GM06990 (cell line): ENCODE measurements at regions not wholly inside any gene's neighbourhood (a gene's known extent, or its start where the extent isn't known, plus 50 kb on each side); places are given as distances from the start of the nearest gene placed in this dataset.

Experiments used
- DNase-seq: peaks from one replicate; pipeline ENCODE4 v3.0.0-alpha.2; 2011; ENCODE audit not compliant: insufficient read length; ENCODE audit errors: extremely low read depth
- H3K27me3 ChIP-seq: replicated peaks from 2 replicates; pipeline ENCODE4 v1.6.0; 2011; ENCODE audit warnings: low read length; ENCODE audit not compliant: control insufficient read depth, insufficient read depth
- H3K36me3 ChIP-seq: 2 replicates; pipeline ENCODE4 v1.5.1; 2011; ENCODE audit warnings: low read length; ENCODE audit not compliant: control insufficient read depth, insufficient read depth
- H3K4me3 ChIP-seq: replicated peaks from 2 replicates; pipeline ENCODE4 v1.5.1; 2011; ENCODE audit warnings: low read depth, mild to moderate bottlenecking, control low read depth, low read length
- TF ChIP-seq, protein P1 (sequence below): IDR thresholded peaks from 2 replicates; pipeline ENCODE4 v1.5.1; 2011; ENCODE audit warnings: low read length, control low read depth, mild to moderate bottlenecking, inconsistent platforms; ENCODE audit not compliant: insufficient read depth, poor library complexity, severe bottlenecking

DNA sequence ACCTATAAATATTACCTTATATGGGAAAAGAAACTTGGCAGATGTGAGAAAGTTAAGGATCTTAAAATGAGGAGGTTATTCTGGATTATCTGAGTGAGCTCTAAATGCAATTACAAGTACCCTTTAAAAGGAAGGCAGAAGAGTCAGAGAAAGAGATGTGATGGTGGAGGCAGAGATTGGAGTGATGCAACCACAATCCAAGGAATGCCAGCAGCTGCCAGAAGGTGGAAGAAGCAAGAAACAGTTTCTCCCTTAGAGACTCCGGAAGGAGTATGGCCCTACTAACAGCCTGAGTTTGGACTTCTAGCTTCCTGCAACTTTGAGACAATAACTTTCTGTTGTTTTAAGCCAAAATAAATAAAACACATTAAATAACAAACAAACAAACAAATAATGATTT lies 108.7 kb upstream of the PRLR start:
- no peaks in the 10 kb centered on the region for H3K27me3 ChIP-seq
- H3K4me3 ChIP-seq, result no peak overlapping the region
- no peaks in the 10 kb centered on the region for H3K36me3 ChIP-seq
- TF ChIP-seq, protein P1, sequence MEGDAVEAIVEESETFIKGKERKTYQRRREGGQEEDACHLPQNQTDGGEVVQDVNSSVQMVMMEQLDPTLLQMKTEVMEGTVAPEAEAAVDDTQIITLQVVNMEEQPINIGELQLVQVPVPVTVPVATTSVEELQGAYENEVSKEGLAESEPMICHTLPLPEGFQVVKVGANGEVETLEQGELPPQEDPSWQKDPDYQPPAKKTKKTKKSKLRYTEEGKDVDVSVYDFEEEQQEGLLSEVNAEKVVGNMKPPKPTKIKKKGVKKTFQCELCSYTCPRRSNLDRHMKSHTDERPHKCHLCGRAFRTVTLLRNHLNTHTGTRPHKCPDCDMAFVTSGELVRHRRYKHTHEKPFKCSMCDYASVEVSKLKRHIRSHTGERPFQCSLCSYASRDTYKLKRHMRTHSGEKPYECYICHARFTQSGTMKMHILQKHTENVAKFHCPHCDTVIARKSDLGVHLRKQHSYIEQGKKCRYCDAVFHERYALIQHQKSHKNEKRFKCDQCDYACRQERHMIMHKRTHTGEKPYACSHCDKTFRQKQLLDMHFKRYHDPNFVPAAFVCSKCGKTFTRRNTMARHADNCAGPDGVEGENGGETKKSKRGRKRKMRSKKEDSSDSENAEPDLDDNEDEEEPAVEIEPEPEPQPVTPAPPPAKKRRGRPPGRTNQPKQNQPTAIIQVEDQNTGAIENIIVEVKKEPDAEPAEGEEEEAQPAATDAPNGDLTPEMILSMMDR, result no peak
- DNase-seq, result no peak

DNA sequence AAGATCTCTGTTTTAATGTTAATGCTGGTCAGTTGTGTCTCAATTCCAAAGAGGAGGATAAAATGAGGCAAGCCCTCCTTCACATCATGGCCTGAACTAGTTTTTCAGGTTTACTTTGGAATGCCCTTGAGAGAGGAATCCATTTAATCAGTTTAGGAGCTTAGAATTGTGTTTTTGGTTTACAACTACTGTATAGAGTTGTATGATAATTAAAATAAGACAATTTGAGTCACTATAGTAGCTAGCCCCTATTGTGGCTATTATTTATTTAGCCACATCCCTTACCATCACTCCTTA lies 107.8 kb upstream of the PRLR start:
- no peak for DNase-seq
- TF ChIP-seq, protein P1, result no peak
- H3K36me3 ChIP-seq, result no peaks in the 10 kb centered on the region
- no peaks in the 10 kb centered on the region for H3K27me3 ChIP-seq
- H3K4me3 ChIP-seq, result no peak overlapping the region

DNA sequence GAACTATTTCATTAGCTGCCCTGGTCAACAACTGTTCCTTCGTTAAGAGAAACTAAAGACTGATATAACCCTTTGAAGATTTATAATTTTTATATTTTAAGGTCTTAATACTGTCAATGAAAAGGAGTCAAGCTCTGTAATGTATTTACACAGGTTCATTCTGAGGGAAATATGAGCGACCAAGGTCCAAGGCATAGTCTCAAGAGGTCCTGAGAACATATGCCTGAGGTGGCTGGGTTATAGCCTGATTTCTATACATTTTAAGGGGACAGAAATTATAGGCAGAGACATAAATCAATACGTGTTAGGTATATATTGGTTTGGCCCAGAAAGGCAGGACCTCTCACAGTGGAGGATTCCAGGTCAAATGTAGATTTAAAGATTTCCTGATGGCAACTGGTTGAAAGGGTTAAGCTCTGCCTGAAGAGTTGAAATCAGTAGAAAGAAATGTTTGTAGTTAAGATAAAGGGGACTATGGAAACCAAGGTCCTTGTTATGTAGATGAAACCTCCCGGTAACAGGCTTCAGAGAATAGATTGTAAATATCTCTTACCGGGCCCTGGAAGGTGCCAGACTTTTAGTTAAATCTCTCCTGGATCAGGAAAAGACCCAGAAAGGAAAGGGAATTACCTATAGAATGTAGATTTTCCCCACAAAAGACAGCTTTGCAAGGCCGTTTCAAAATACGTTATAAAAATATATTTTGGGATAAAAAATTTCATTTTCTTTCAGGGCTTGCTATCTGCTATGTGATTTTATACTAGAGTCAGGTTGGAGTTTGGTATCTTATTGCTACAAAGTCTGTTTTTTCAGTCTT lies 107.3 kb upstream of the PRLR start:
- TF ChIP-seq, protein P1, result no peak
- DNase-seq, result no peak
- no peaks in the 10 kb centered on the region for H3K27me3 ChIP-seq
- H3K36me3 ChIP-seq, result no peaks in the 10 kb centered on the region
- H3K4me3 ChIP-seq, result no peak overlapping the region

GRCh38 chr5:35336230-35336629 lies 105.9 kb upstream of the PRLR start:
- Histone ChIP-seq H3K27me3 (no peaks in the 10 kb centered on the region), H3K36me3 (no peaks in the 10 kb centered on the region), H3K4me3 (no peak overlapping the region)
- DNase-seq, result no peak
- TF ChIP-seq, protein P1, result no peak

DNA sequence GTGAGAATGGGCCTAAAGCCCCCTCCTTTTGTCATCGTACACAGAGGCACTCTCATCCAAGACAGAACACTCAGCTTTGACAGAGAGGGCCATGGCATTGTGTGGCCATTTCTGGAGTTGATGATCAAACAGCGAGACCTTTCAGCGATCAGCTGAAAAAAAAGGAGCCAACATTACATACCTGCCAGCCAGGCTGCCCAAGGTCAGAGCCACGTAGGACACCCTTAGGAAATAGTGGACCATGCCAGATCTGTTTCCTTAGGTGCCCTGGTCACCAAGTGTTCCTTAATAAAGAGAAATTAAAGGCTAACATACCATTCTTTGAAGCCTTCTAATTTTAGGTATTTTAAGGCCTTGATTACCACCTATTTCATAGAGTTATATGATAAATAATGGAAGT lies 105.5 kb upstream of the PRLR start:
- Histone ChIP-seq H3K27me3 (no peaks in the 10 kb centered on the region), H3K36me3 (no peaks in the 10 kb centered on the region), H3K4me3 (no peak overlapping the region)
- TF ChIP-seq, protein P1, result no peak
- DNase-seq, result no peak

GRCh38 chr5:35333366-35333765 lies 103.1 kb upstream of the PRLR start:
- Histone ChIP-seq H3K27me3 (no peaks in the 10 kb centered on the region), H3K36me3 (no peaks in the 10 kb centered on the region), H3K4me3 (no peak overlapping the region)
- TF ChIP-seq, protein P1, result no peak
- DNase-seq, result no peak
